ENCODE measurements at regions not wholly inside any gene's neighbourhood (a gene's known extent, or its start where the extent isn't known, plus 50 kb on each side); places are given as distances from the start of the nearest gene placed in this dataset.

DNA sequence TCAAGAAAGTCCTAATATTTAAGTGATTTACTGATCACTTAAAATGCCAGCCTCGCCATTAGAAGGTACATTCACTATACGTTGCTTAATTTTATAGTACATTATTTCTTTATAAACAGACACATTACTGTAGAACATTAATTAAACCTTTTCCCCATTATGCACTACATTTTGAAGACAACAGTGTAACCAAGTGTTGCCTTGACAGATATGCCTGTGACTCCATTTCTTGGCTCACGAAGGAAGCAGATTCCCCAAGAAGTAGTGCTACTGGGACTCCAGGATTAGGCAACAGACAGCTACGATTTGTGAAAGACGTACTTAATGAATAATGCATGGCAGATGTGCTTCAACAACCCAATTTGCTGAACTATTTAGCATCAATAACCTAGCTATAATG is 394.8 kb downstream of the RPS29 start (continued):
- TF ChIP-seq, protein P1, sequence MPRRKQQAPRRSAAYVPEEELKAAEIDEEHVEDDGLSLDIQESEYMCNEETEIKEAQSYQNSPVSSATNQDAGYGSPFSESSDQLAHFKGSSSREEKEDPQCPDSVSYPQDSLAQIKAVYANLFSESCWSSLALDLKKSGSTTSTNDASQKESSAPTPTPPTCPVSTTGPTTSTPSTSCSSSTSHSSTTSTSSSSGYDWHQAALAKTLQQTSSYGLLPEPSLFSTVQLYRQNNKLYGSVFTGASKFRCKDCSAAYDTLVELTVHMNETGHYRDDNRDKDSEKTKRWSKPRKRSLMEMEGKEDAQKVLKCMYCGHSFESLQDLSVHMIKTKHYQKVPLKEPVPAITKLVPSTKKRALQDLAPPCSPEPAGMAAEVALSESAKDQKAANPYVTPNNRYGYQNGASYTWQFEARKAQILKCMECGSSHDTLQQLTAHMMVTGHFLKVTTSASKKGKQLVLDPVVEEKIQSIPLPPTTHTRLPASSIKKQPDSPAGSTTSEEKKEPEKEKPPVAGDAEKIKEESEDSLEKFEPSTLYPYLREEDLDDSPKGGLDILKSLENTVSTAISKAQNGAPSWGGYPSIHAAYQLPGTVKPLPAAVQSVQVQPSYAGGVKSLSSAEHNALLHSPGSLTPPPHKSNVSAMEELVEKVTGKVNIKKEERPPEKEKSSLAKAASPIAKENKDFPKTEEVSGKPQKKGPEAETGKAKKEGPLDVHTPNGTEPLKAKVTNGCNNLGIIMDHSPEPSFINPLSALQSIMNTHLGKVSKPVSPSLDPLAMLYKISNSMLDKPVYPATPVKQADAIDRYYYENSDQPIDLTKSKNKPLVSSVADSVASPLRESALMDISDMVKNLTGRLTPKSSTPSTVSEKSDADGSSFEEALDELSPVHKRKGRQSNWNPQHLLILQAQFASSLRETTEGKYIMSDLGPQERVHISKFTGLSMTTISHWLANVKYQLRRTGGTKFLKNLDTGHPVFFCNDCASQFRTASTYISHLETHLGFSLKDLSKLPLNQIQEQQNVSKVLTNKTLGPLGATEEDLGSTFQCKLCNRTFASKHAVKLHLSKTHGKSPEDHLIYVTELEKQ (tag by site-specific recombination; IDR thresholded peaks at IDR 0.05; ENCODE audit: borderline replicate concordance), result no peak
- TF ChIP-seq ZNF223 (tag by site-specific recombination; IDR thresholded peaks at IDR 0.05) (no peak), ZFHX2 (tag by site-specific recombination; conservative IDR thresholded peaks at IDR 0.05) (no peak), ZNF791 (tag by site-specific recombination; IDR thresholded peaks at IDR 0.05) (no peak), ZNF624 (tag by site-specific recombination; IDR thresholded peaks at IDR 0.05) (no peak)

DNA sequence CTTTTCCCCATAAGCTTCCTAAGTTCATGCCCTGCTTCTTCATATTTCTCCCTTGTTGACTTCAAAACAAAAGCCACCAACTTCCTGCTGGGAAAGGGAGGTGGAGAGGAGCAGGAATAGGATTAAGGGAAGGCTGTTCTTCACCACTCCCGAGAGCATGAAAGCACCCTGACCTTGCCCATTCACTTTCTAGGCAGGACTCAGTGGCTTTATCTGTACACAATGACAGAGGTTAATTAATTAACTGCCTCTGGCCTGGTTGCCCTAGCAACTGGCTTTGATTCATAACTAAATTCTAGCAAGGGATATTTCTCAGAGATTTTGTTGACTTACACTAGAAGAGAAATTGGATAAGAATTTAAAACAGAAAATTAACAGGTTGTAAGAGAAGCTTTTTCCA is 396.8 kb downstream of the RPS29 start:
- Histone ChIP-seq H3K27ac (ENCODE audit: extremely low read depth, low read depth, low read length) (no peak overlapping the region), H3K36me3 (ENCODE audit: control insufficient read depth in 2 of 2, insufficient read depth in 1 of 2, low read length in 2 of 2) (no peaks in the 10 kb centered on the region), H3K9me3 (ENCODE audit: control insufficient read depth, insufficient read depth, low read depth, low read length) (no peaks in the 10 kb centered on the region), H3K4me3 (ENCODE audit: low read depth, low read length) (no peak overlapping the region), H3K4me1 (ENCODE audit: control insufficient read depth, insufficient read depth, low read length) (no peaks in the 10 kb centered on the region)
- TF ChIP-seq WT1 (tag by site-specific recombination; IDR thresholded peaks at IDR 0.05), result no peak
- no peak for TF ChIP-seq ZNF560 (tag by site-specific recombination; IDR thresholded peaks at IDR 0.05; ENCODE audit: borderline replicate concordance)
- TF ChIP-seq ZNF660 (tag by site-specific recombination; IDR thresholded peaks at IDR 0.05), result no peak
- no peak for TF ChIP-seq ZNF274 (IDR thresholded peaks at IDR 0.05; ENCODE audit: low read length)
- TF ChIP-seq ZNF274 (tag by site-specific recombination; IDR thresholded peaks at IDR 0.05; ENCODE audit: borderline replicate concordance), result no peak
- TF ChIP-seq ZNF404 (tag by site-specific recombination; IDR thresholded peaks at IDR 0.05), result no peak
- no peak for TF ChIP-seq FEZF1 (tag by site-specific recombination; IDR thresholded peaks at IDR 0.05)
- TF ChIP-seq YY1 (tag by site-specific recombination; IDR thresholded peaks at IDR 0.05), result no peak
- TF ChIP-seq, protein P2, sequence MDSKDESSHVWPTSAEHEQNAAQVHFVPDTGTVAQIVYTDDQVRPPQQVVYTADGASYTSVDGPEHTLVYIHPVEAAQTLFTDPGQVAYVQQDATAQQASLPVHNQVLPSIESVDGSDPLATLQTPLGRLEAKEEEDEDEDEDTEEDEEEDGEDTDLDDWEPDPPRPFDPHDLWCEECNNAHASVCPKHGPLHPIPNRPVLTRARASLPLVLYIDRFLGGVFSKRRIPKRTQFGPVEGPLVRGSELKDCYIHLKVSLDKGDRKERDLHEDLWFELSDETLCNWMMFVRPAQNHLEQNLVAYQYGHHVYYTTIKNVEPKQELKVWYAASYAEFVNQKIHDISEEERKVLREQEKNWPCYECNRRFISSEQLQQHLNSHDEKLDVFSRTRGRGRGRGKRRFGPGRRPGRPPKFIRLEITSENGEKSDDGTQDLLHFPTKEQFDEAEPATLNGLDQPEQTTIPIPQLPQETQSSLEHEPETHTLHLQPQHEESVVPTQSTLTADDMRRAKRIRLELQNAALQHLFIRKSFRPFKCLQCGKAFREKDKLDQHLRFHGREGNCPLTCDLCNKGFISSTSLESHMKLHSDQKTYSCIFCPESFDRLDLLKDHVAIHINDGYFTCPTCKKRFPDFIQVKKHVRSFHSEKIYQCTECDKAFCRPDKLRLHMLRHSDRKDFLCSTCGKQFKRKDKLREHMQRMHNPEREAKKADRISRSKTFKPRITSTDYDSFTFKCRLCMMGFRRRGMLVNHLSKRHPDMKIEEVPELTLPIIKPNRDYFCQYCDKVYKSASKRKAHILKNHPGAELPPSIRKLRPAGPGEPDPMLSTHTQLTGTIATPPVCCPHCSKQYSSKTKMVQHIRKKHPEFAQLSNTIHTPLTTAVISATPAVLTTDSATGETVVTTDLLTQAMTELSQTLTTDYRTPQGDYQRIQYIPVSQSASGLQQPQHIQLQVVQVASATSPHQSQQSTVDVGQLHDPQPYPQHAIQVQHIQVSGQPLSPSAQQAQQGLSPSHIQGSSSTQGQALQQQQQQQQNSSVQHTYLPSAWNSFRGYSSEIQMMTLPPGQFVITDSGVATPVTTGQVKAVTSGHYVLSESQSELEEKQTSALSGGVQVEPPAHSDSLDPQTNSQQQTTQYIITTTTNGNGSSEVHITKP (tag by site-specific recombination; IDR thresholded peaks at IDR 0.05), result no peak
- TF ChIP-seq KLF8 (tag by site-specific recombination; IDR thresholded peaks at IDR 0.05), result no peak
- no peak for TF ChIP-seq ZNF175 (tag by site-specific recombination; IDR thresholded peaks at IDR 0.05)
- no peak for TF ChIP-seq ZNF391 (tag by site-specific recombination; IDR thresholded peaks at IDR 0.05; ENCODE audit: borderline replicate concordance, low read depth)
- TF ChIP-seq ZNF2 (tag by site-specific recombination; IDR thresholded peaks at IDR 0.05), result no peak
- TF ChIP-seq ZNF423 (tag by site-specific recombination; IDR thresholded peaks at IDR 0.05), result no peak
- TF ChIP-seq, protein P3, sequence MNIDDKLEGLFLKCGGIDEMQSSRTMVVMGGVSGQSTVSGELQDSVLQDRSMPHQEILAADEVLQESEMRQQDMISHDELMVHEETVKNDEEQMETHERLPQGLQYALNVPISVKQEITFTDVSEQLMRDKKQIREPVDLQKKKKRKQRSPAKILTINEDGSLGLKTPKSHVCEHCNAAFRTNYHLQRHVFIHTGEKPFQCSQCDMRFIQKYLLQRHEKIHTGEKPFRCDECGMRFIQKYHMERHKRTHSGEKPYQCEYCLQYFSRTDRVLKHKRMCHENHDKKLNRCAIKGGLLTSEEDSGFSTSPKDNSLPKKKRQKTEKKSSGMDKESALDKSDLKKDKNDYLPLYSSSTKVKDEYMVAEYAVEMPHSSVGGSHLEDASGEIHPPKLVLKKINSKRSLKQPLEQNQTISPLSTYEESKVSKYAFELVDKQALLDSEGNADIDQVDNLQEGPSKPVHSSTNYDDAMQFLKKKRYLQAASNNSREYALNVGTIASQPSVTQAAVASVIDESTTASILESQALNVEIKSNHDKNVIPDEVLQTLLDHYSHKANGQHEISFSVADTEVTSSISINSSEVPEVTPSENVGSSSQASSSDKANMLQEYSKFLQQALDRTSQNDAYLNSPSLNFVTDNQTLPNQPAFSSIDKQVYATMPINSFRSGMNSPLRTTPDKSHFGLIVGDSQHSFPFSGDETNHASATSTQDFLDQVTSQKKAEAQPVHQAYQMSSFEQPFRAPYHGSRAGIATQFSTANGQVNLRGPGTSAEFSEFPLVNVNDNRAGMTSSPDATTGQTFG (tag by site-specific recombination; IDR thresholded peaks at IDR 0.05; ENCODE audit: borderline replicate concordance), result no peak
- TF ChIP-seq ZNF561 (tag by site-specific recombination; IDR thresholded peaks at IDR 0.05; ENCODE audit: borderline replicate concordance), result no peak
- TF ChIP-seq ZNF624 (tag by site-specific recombination; IDR thresholded peaks at IDR 0.05), result no peak
- no peak for TF ChIP-seq ZNF830 (tag by site-specific recombination; IDR thresholded peaks at IDR 0.05; ENCODE audit: low read depth)
- CTCF ChIA-PET, result no interaction called here
- POLR2A ChIA-PET, result no interaction called here
